Central memory CD8-positive, alpha-beta T cell (primary cell): ENCODE measurements at regions not wholly inside any gene's neighbourhood (a gene's known extent, or its start where the extent isn't known, plus 50 kb on each side); places are given as distances from the start of the nearest gene placed in this dataset.

Source experiments
- ATAC-seq: fragments of 150-1000 bp; cut with Tn5 transposase; replicated peaks from 2 replicates; pipeline ENCODE4 v1.10.0; 2022; ENCODE audit warnings: mild to moderate bottlenecking, moderate FRiP score, moderate number of reproducible peaks; ENCODE audit not compliant: poor library complexity, severe bottlenecking; ENCODE audit errors: extremely low read depth
- DNase-seq, 2 donors: peaks; one replicate each; pipeline ENCODE4 v3.0.0; 2021; ENCODE audit warnings: low spot score in 2 of 2
- H3K27ac Mint-ChIP-seq: one replicate; pipeline ENCODE4 v1.8.0; 2022; ENCODE audit warnings: low read depth, mild to moderate bottlenecking, moderate library complexity, mixed read lengths
- H3K27me3 Mint-ChIP-seq: one replicate; pipeline ENCODE4 v1.8.0; 2022; ENCODE audit warnings: mixed read lengths
- H3K36me3 Mint-ChIP-seq: one replicate; pipeline ENCODE4 v1.8.0; 2022; ENCODE audit warnings: mild to moderate bottlenecking, moderate library complexity, mixed read lengths; ENCODE audit not compliant: insufficient read depth
- H3K4me1 Mint-ChIP-seq: one replicate; pipeline ENCODE4 v1.8.0; 2022; ENCODE audit warnings: mixed read lengths
- H3K4me3 Mint-ChIP-seq: one replicate; pipeline ENCODE4 v1.8.0; 2022; ENCODE audit warnings: mild to moderate bottlenecking, moderate library complexity, mixed read lengths
- H3K9me3 Mint-ChIP-seq: one replicate; pipeline ENCODE4 v1.8.0; 2022; ENCODE audit warnings: mixed read lengths

DNA sequence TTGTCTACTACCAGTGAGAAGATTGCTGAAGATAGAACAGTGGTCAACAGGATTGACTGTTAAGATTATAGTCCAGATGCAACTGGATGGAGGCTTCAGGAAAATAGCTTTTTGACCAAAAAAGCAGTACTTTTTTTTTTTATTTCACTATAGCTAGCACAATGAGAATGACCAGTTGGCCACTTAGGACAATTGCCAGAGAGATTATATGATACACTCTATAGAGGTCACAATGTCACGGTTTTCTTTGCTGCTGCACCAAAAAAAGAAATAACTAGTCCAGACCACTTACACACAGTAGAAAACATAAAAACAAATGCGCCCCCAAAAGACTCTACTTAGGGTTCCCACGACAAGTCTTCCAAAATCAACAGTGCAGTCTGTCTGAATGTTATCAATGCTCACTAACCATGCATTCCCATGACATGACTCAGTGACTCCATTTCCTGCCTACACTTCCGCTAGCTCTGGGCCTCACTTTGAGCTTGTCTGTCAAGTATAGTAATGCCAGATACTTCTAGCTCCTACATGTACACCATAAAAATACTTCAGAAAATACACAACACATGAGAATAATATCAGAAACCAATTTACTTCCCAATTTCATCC lies 209.1 kb upstream of the STARD13 start:
- no peaks in the 10 kb centered on the region for H3K4me1 Mint-ChIP-seq
- H3K9me3 Mint-ChIP-seq: no peaks in the 10 kb centered on the region
- H3K27me3 Mint-ChIP-seq: peaks cover 42% of the 10 kb centered on the region
- H3K4me3 Mint-ChIP-seq: no peak overlapping the region
- no peak overlapping the region for H3K27ac Mint-ChIP-seq
- ATAC-seq (no peak), DNase-seq (no peak)
- no peaks in the 10 kb centered on the region for H3K36me3 Mint-ChIP-seq

DNA sequence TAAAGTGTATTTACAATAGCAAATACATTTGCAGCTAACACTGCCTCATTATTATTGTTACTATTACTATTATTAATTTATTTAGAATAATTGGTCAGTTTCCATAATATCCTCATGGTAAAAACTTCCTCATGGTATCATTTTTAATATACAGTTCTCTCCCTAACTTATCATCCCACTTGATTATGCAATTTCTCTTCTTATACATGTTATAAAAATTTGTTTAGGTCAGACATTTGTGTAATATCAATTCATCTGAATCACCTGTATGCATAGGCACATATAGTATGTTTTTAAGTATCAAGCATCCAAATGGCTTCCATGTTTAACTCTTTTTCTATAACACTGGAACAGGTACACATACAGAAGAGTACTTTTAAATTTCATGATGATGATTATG lies 210.8 kb upstream of the STARD13 start:
- ATAC-seq (no peak), DNase-seq (no peak)
- no peaks in the 10 kb centered on the region for H3K36me3 Mint-ChIP-seq
- H3K4me1 Mint-ChIP-seq: no peaks in the 10 kb centered on the region
- no peak overlapping the region for H3K27ac Mint-ChIP-seq
- H3K27me3 Mint-ChIP-seq: peaks cover 51% of the 10 kb centered on the region
- H3K9me3 Mint-ChIP-seq: no peaks in the 10 kb centered on the region
- H3K4me3 Mint-ChIP-seq: no peak overlapping the region

DNA sequence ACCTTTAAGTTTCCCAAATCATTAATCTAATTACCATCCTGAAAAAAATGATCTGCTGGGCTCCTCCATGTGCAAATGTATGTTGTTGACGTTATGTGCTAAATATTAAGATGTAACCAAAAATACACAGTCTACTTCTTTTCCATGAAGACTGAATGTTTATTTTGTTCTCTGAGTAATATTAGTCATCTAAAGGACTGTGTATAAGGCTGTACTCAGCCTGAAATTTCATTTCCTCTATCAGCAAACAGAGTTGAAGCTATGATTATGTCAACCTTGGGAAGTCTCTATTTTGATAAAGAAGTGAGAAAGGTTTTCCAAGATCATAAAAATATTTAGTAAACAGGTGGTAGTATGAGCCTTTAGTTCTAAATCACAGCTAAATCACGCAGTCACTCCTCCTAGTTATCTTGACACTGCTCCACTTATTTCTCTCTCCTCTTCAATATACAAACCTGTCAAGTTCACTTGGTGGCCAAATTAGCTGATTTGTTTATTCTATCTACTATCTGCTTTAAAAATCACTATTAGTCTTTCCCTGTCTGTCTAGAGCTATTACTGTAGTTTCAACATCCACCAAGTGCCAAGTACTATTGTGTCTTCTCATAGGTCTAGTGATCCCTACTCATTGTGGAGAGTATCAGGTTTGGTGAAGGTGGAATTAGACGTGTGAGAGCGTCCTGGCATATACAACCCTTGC lies 211.7 kb upstream of the STARD13 start:
- no peak for ATAC-seq
- DNase-seq: no peak
- no peak overlapping the region for H3K27ac Mint-ChIP-seq
- H3K4me3 Mint-ChIP-seq: no peak overlapping the region
- H3K36me3 Mint-ChIP-seq: no peaks in the 10 kb centered on the region
- no peaks in the 10 kb centered on the region for H3K4me1 Mint-ChIP-seq
- H3K27me3 Mint-ChIP-seq: peaks cover 51% of the 10 kb centered on the region
- peaks cover 9% of the 10 kb centered on the region for H3K9me3 Mint-ChIP-seq

- DNase-seq (no peak), ATAC-seq (no peak)
- no peak overlapping the region for H3K4me3 Mint-ChIP-seq
- H3K36me3 Mint-ChIP-seq: no peaks in the 10 kb centered on the region
- H3K27ac Mint-ChIP-seq: no peak overlapping the region
- no peaks in the 10 kb centered on the region for H3K9me3 Mint-ChIP-seq
- peaks cover 13% of the 10 kb centered on the region for H3K27me3 Mint-ChIP-seq
- H3K4me1 Mint-ChIP-seq: no peaks in the 10 kb centered on the region
Measured at GRCh38 chr13:33508060-33508459, 222.5 kb upstream of the STARD13 start.

DNA sequence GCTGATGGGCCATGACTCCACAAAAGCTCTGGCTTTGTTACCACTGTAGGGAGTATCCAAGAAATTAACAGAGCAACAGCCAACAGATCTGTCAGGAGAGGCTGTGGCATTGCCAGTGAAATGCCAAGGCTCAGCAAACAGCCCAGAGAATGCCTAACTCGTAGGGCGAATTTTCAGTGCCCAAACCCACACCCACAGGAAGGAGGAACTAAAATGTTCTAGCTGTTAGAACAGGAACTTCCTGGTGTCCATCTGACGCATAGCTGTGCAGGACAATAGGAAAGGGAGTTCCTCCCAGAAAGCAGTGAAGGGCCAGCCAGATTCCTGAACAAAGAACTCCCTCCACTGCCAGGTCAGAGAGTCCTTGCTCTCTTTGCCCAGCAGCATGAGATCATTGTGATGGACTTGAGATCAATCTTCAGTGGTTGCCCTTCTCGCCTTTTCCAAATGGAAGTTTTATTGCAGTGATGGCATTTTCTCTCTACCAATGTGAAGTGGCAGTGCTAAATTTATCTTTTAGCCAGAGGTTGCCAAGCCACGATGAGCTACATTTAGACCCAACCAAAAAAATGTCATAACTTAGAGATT lies 224.2 kb upstream of the STARD13 start:
- no peaks in the 10 kb centered on the region for H3K9me3 Mint-ChIP-seq
- no peaks in the 10 kb centered on the region for H3K27me3 Mint-ChIP-seq
- H3K36me3 Mint-ChIP-seq: no peaks in the 10 kb centered on the region
- no peaks in the 10 kb centered on the region for H3K4me1 Mint-ChIP-seq
- DNase-seq (no peak), ATAC-seq (no peak)
- no peak overlapping the region for H3K4me3 Mint-ChIP-seq
- no peak overlapping the region for H3K27ac Mint-ChIP-seq

DNA sequence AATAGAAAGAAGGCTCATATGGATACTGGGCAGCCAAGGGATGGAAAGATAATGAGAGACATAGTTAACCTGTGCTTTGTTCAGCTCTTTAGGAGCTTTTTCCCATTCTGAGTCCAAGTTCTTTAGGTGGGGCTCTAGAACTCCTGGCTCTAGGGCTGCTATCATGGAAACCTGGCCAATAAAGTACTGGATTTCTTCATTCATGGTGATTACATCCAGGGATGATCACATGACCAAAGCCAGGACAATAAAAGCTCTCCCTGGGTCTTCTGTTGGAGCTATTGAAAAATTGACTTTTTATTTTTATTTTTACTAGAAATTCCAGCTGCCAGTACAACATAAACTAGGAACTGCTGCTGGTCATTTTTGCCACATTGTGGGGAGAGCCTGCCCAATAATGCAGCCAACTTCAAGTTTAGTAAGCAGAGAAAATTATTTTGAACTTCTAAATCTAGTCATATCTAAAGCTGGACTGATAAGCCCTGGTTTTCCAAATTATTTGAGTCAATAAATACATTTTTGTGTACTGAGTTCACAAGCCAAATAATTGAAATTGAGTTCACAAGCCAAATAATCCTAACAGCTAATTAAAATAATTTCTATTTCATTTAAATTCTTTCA lies 224.9 kb upstream of the STARD13 start:
- DNase-seq: no peak
- ATAC-seq: no peak
- H3K27me3 Mint-ChIP-seq: no peaks in the 10 kb centered on the region
- no peak overlapping the region for H3K27ac Mint-ChIP-seq
- no peak overlapping the region for H3K4me3 Mint-ChIP-seq
- no peaks in the 10 kb centered on the region for H3K9me3 Mint-ChIP-seq
- H3K4me1 Mint-ChIP-seq: no peaks in the 10 kb centered on the region
- no peaks in the 10 kb centered on the region for H3K36me3 Mint-ChIP-seq

GRCh38 chr13:33512880-33513554 lies 227.5 kb upstream of the STARD13 start:
- no peaks in the 10 kb centered on the region for H3K4me1 Mint-ChIP-seq
- H3K4me3 Mint-ChIP-seq: no peak overlapping the region
- no peaks in the 10 kb centered on the region for H3K27me3 Mint-ChIP-seq
- H3K36me3 Mint-ChIP-seq: no peaks in the 10 kb centered on the region
- ATAC-seq (no peak), DNase-seq (no peak)
- no peak overlapping the region for H3K27ac Mint-ChIP-seq
- no peaks in the 10 kb centered on the region for H3K9me3 Mint-ChIP-seq

GRCh38 chr13:33514362-33514761 lies 228.8 kb upstream of the STARD13 start:
- H3K4me1 Mint-ChIP-seq: no peaks in the 10 kb centered on the region
- H3K36me3 Mint-ChIP-seq: no peaks in the 10 kb centered on the region
- ATAC-seq (no peak), DNase-seq (no peak)
- no peak overlapping the region for H3K27ac Mint-ChIP-seq
- no peak overlapping the region for H3K4me3 Mint-ChIP-seq
- H3K27me3 Mint-ChIP-seq: no peaks in the 10 kb centered on the region
- no peaks in the 10 kb centered on the region for H3K9me3 Mint-ChIP-seq

GRCh38 chr13:33515146-33515545 lies 229.6 kb upstream of the STARD13 start:
- no peak overlapping the region for H3K4me3 Mint-ChIP-seq
- ATAC-seq: no peak

DNA sequence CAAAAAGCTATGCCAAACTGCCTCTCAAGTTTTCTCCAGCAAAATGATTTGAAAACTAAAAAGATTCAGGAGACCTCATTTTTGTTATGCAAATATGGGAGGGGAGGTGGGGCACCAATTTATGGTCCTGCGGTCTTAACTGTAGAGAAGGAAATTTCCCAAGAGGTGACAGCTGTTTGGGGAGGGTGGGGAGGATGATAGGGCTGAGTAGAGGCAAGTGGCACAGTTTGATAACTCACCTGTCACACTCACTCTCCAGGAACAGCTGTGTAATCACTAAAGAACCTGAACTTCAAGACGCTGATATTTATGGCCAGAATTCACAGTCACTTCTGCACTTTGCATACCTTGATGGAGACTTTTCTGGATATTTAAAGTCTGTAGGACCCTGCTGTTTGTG lies 232.9 kb upstream of the STARD13 start:
- no peak for DNase-seq
- H3K4me3 Mint-ChIP-seq: no peak overlapping the region

More at GRCh38 chr13:33515146-33515545, 229.6 kb upstream of the STARD13 start:
- Mint-ChIP-seq H3K27ac (no peak overlapping the region), H3K9me3 (no peaks in the 10 kb centered on the region), H3K27me3 (no peaks in the 10 kb centered on the region), H3K4me1 (no peaks in the 10 kb centered on the region), H3K36me3 (no peaks in the 10 kb centered on the region)
- DNase-seq: no peak

DNA sequence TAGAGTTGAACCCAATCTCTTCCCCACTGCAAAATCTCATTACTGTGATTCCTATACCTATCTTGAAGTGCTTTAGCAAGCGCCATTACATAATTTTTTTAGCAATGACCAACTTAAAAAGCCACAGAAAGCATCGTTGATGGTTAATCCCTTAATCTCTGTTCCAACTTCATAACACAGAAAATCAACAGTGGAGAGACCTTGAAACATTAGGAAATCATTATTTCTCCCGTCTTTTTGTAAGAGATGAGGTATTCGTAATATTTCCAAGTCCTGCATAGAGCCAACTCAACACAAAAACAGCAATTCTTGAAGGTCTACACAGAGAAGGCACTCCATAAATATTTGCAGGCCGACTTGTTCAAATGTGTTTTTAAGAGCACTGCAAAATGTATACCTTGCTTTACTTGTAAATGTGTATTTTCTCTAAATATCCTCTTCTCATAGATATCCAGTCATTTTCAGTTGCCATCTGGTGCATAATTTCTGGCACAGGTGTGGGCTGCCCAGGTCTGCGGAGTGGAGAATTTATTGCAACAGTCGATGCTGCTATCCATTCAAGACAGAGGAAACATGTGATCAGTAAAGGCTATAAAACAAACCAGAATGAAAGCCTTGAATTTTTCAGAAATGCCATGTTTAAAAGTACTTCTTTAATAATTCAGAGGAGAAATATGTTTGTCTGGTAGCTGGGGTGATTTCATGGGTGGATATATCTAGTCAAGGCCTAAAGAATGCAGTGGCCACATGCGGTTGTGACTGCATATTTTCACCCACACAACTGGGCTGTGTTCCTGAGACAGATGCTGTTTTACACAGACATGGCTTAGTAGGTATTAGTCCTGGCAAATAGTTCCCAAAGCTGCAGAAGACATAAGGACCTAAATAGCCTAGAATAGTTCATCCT lies 234.3 kb upstream of the STARD13 start:
- H3K4me1 Mint-ChIP-seq: no peaks in the 10 kb centered on the region
- H3K4me3 Mint-ChIP-seq: no peak overlapping the region
- no peak for ATAC-seq
- H3K36me3 Mint-ChIP-seq: no peaks in the 10 kb centered on the region
- H3K27ac Mint-ChIP-seq: no peak overlapping the region
- DNase-seq: no peak
- no peaks in the 10 kb centered on the region for H3K9me3 Mint-ChIP-seq
- H3K27me3 Mint-ChIP-seq: no peaks in the 10 kb centered on the region

More for the DNA sequence above, 232.9 kb upstream of the STARD13 start:
- ATAC-seq: no peak
- no peaks in the 10 kb centered on the region for H3K27me3 Mint-ChIP-seq
- H3K27ac Mint-ChIP-seq: no peak overlapping the region
- H3K9me3 Mint-ChIP-seq: no peaks in the 10 kb centered on the region
- H3K4me1 Mint-ChIP-seq: no peaks in the 10 kb centered on the region
- no peaks in the 10 kb centered on the region for H3K36me3 Mint-ChIP-seq

- no peaks in the 10 kb centered on the region for H3K4me1 Mint-ChIP-seq
- no peaks in the 10 kb centered on the region for H3K9me3 Mint-ChIP-seq
- ATAC-seq (no peak), DNase-seq (no peak)
- no peaks in the 10 kb centered on the region for H3K27me3 Mint-ChIP-seq
- H3K27ac Mint-ChIP-seq: no peak overlapping the region
- no peaks in the 10 kb centered on the region for H3K36me3 Mint-ChIP-seq
- H3K4me3 Mint-ChIP-seq: no peak overlapping the region
Measured at GRCh38 chr13:33520468-33520839, 234.9 kb upstream of the STARD13 start.
